IMR-90 (cell line): ENCODE measurements at regions not wholly inside any gene's neighbourhood (a gene's known extent, or its start where the extent isn't known, plus 50 kb on each side); places are given as distances from the start of the nearest gene placed in this dataset.

ENCODE experiments used
- ATAC-seq: fragments of 200-7000 bp; cut with Tn5 transposase; 2 replicates; pipeline ENCODE4 v1.9.1; 2020; ENCODE audit warnings: low read depth, mild to moderate bottlenecking, moderate library complexity
- BruUV-seq: library from RNA; stranded (reverse); fragments of 400-500 nt; replicated peaks from 2 replicates; lab custom pipeline; 2021; lab: Mats Ljungman, UMichigan
- CTCF ChIA-PET: fragments of 300-600 bp; formaldehyde crosslinking; extraction: SDS; loops from one replicate; lab custom pipeline; 2021; ENCODE audit warnings: antibody characterized with exemption; lab: Yijun Ruan, JAX
- POLR2A ChIA-PET: fragments of 300-600 bp; sonication (Branson Sonifier 250); formaldehyde crosslinking; loops from one replicate; lab custom pipeline; 2022; ENCODE audit warnings: antibody characterized with exemption; ENCODE audit not compliant: unreplicated experiment; lab: Charles Lee
- DNase-seq: peaks from one replicate; pipeline ENCODE4 v3.0.0; 2013
- H2AFZ ChIP-seq: replicated peaks from 2 replicates; pipeline ENCODE3; 2013; ENCODE audit warnings: low read length, mild to moderate bottlenecking; ENCODE audit not compliant: poor library complexity
- H2AK5ac ChIP-seq: 2 replicates; pipeline ENCODE4 v1.6.1; 2013; ENCODE audit warnings: low read depth, low read length, inconsistent platforms
- H2AK9ac ChIP-seq: replicated peaks from 2 replicates; pipeline ENCODE3; 2013; ENCODE audit warnings: mild to moderate bottlenecking, low read depth, low read length, moderate library complexity; ENCODE audit not compliant: poor library complexity
- H2BK120ac ChIP-seq: 2 replicates; pipeline ENCODE4 v1.6.1; 2013; ENCODE audit warnings: low read depth, low read length, inconsistent platforms
- H2BK15ac ChIP-seq: 3 replicates; pipeline ENCODE4 v1.6.1; 2013; ENCODE audit warnings: low read depth, low read length, inconsistent platforms
- H2BK20ac ChIP-seq: 2 replicates; pipeline ENCODE4 v1.6.1; 2013; ENCODE audit warnings: low read depth, mild to moderate bottlenecking, inconsistent platforms, low read length, moderate library complexity
- H2BK5ac ChIP-seq: 2 replicates; pipeline ENCODE4 v1.6.1; 2013; ENCODE audit warnings: mild to moderate bottlenecking, low read depth, low read length, inconsistent platforms; ENCODE audit not compliant: poor library complexity, severe bottlenecking
- H3K14ac ChIP-seq: replicated peaks from 2 replicates; pipeline ENCODE4 v1.6.1; 2013; ENCODE audit warnings: low read depth, low read length, inconsistent platforms
- H3K18ac ChIP-seq: 2 replicates; pipeline ENCODE4 v1.6.1; 2013; ENCODE audit warnings: low read depth, low read length, control low read depth
- H3K23ac ChIP-seq: 2 replicates; pipeline ENCODE4 v1.6.1; 2013; ENCODE audit warnings: low read depth, low read length, inconsistent platforms
- H3K27ac ChIP-seq: 2 replicates; pipeline ENCODE4 v1.5.1; 2013; ENCODE audit warnings: mild to moderate bottlenecking, control low read depth, low read length; ENCODE audit not compliant: insufficient read depth
- H3K27me3 ChIP-seq: 2 replicates; pipeline ENCODE4 v1.6.1; 2013; ENCODE audit warnings: low read length; ENCODE audit not compliant: control insufficient read depth, insufficient read depth
- H3K36me3 ChIP-seq: 2 replicates; pipeline ENCODE4 v1.6.1; 2013; ENCODE audit warnings: low read length, mixed read lengths; ENCODE audit not compliant: control insufficient read depth, insufficient read depth
- H3K4ac ChIP-seq: 2 replicates; pipeline ENCODE4 v1.6.1; 2013; ENCODE audit warnings: low read depth, low read length, inconsistent platforms
- H3K4me1 ChIP-seq: 2 replicates; pipeline ENCODE4 v1.6.1; 2013; ENCODE audit warnings: low read length, mixed read lengths; ENCODE audit not compliant: control insufficient read depth, insufficient read depth
- H3K4me2 ChIP-seq: 2 replicates; pipeline ENCODE4 v1.6.1; 2013; ENCODE audit warnings: low read depth, mild to moderate bottlenecking, control low read depth, low read length, moderate library complexity
- H3K4me3 ChIP-seq: 2 replicates; pipeline ENCODE4 v1.5.1; 2013; ENCODE audit warnings: low read depth, mild to moderate bottlenecking, control low read depth, low read length, moderate library complexity; ENCODE audit not compliant: insufficient read depth
- H3K56ac ChIP-seq: 2 replicates; pipeline ENCODE4 v1.6.1; 2013; ENCODE audit warnings: low read length, inconsistent platforms; ENCODE audit not compliant: insufficient read depth; ENCODE audit errors: extremely low read depth
- H3K79me1 ChIP-seq, 2 experiments: 2 replicates each; pipeline ENCODE4 v1.6.1; 2013; ENCODE audit warnings: low read length in 2 of 2, inconsistent platforms in 1 of 2, low read depth in 1 of 2
- H3K9ac ChIP-seq: 2 replicates; pipeline ENCODE4 v1.6.1; 2013; ENCODE audit warnings: low read depth, low read length, control low read depth
- H3K9me1 ChIP-seq: 2 replicates; pipeline ENCODE4 v1.6.1; 2013; ENCODE audit warnings: low read length, inconsistent platforms; ENCODE audit not compliant: insufficient read depth
- H3K9me3 ChIP-seq: 2 replicates; pipeline ENCODE4 v1.6.1; 2013; ENCODE audit warnings: low read length; ENCODE audit not compliant: control insufficient read depth, insufficient read depth
- H4K20me1 ChIP-seq: 2 replicates; pipeline ENCODE4 v1.6.1; 2013; ENCODE audit warnings: low read length, inconsistent platforms; ENCODE audit not compliant: insufficient read depth
- H4K5ac ChIP-seq: 2 replicates; pipeline ENCODE4 v1.6.1; 2013; ENCODE audit warnings: mild to moderate bottlenecking, low read depth, low read length, control low read depth
- H4K8ac ChIP-seq, 2 experiments: 2 replicates each; pipeline ENCODE4 v1.6.1; 2013; ENCODE audit warnings: low read depth in 2 of 2, low read length in 2 of 2, control low read depth in 1 of 2, inconsistent platforms in 1 of 2
- H4K91ac ChIP-seq: 2 replicates; pipeline ENCODE4 v1.6.1; 2013; ENCODE audit warnings: low read depth, low read length, inconsistent platforms; ENCODE audit not compliant: insufficient read depth
- CEBPB ChIP-seq: IDR thresholded peaks from 2 replicates; pipeline ENCODE4 v1.6.1; 2012; ENCODE audit warnings: low read depth, low read length, improper control_type of control experiment
- CTCF ChIP-seq: conservative IDR thresholded peaks from 2 replicates; pipeline ENCODE4 v1.5.1; 2012; ENCODE audit warnings: mild to moderate bottlenecking, low read depth, low read length, improper control_type of control experiment
- MAFK ChIP-seq: IDR thresholded peaks from 2 replicates; pipeline ENCODE4 v1.6.1; 2012; ENCODE audit warnings: low read depth, low read length, improper control_type of control experiment
- MAZ ChIP-seq: IDR thresholded peaks from 2 replicates; pipeline ENCODE4 v1.6.1; 2012; ENCODE audit warnings: low read depth, mild to moderate bottlenecking, low read length, improper control_type of control experiment, moderate library complexity, borderline replicate concordance
- RAD21 ChIP-seq: IDR thresholded peaks from 2 replicates; pipeline ENCODE4 v1.6.1; 2012; ENCODE audit warnings: low read length, improper control_type of control experiment
- dilution Hi-C: fragments of 300-500 bp; cut with HindIII; formaldehyde crosslinking; loops from one replicate; pipeline ENCODE4 v1.14.3; 2018; ENCODE audit warnings: low sequenced_read_pairs; ENCODE audit not compliant: unreplicated experiment
- in situ Hi-C: fragments of 300-500 bp; cut with MboI; formaldehyde crosslinking; loops from 3 replicates; pipeline ENCODE4 v1.14.3; 2019; ENCODE audit warnings: low sequenced_read_pairs, inconsistent platforms, mixed read lengths
- intact Hi-C: fragments of 100-400 bp; cut with micrococcal nuclease; formaldehyde crosslinking; loops from 2 replicates; pipeline ENCODE4 v1.10.0; 2022

GRCh38 chr4:67397931-67398330 is 147.4 kb downstream of the CENPC start:
- TF ChIP-seq CEBPB (no peak), MAFK (no peak), RAD21 (no peak), CTCF (no peak), MAZ (no peak)
- ChIA-PET POLR2A (no interaction called here), CTCF (interaction anchor here (0.8 kb wide), 1 partner anchor 92 kb away, joined by 4 read pairs; no protein-coding TSS in a partner anchor)
- no peak overlapping the region for H4K91ac ChIP-seq
- H2BK5ac ChIP-seq = no peak overlapping the region
- H4K8ac ChIP-seq = no peak overlapping the region
- H3K56ac ChIP-seq = no peak overlapping the region
- H2AFZ ChIP-seq = no peak overlapping the region
- intact Hi-C loops = no loop called here
- no peak overlapping the region for H2AK5ac ChIP-seq
- no peak overlapping the region for H2AK9ac ChIP-seq
- H3K23ac ChIP-seq = no peak overlapping the region
- no peak overlapping the region for H4K5ac ChIP-seq
- no peaks in the 10 kb centered on the region for H3K4me1 ChIP-seq
- H3K79me1 ChIP-seq = no peaks in the 10 kb centered on the region
- no peaks in the 10 kb centered on the region for H3K9me1 ChIP-seq
- no peak overlapping the region for H3K18ac ChIP-seq
- H3K9ac ChIP-seq = no peak overlapping the region
- no peak overlapping the region for H3K4me2 ChIP-seq
- H3K36me3 ChIP-seq = no peaks in the 10 kb centered on the region
- H3K27ac ChIP-seq = no peak overlapping the region
- DNase-seq (no peak), ATAC-seq (no peak)
- H2BK120ac ChIP-seq = no peak overlapping the region
- in situ Hi-C loops = no loop called here
- H2BK15ac ChIP-seq = no peak overlapping the region
- H4K20me1 ChIP-seq = no peaks in the 10 kb centered on the region
- dilution Hi-C loops = no loop called here
- H3K4ac ChIP-seq = no peak overlapping the region
- no peak overlapping the region for H3K14ac ChIP-seq
- BruUV-seq = no TSS peak
- H2BK20ac ChIP-seq = no peak overlapping the region
- no peak overlapping the region for H3K4me3 ChIP-seq
- no peaks in the 10 kb centered on the region for H3K9me3 ChIP-seq
- no peaks in the 10 kb centered on the region for H3K27me3 ChIP-seq
